ENCODE measurements at regions not wholly inside any gene's neighbourhood (a gene's known extent, or its start where the extent isn't known, plus 50 kb on each side); places are given as distances from the start of the nearest gene placed in this dataset.

GRCh38 chr5:19370655-19371386, 617.2 kb downstream of the CDH18 start:
- no peaks in the 10 kb centered on the region for H3K36me3 ChIP-seq
- 79 to 89% methylated on average over 2 of the region's 2 CpGs for WGBS, 2 donors
- H3K9me3 ChIP-seq = no peaks in the 10 kb centered on the region
- H3K27ac ChIP-seq = no peak overlapping the region
- DNase-seq (no peak), ATAC-seq (ENCODE audit: low FRiP score in 2 of 2) (no peak)
- H3K27me3 ChIP-seq = no peaks in the 10 kb centered on the region
- no peaks in the 10 kb centered on the region for H3K4me1 ChIP-seq
- H3K4me3 ChIP-seq = no peak overlapping the region
- TF ChIP-seq POLR2AphosphoS5 (IDR thresholded peaks at IDR 0.05) (no peak), CTCF (IDR thresholded peaks at IDR 0.05) (no peak), EP300 (IDR thresholded peaks at IDR 0.05) (no peak), POLR2A (IDR thresholded peaks at IDR 0.05) (no peak)

GRCh38 chr5:19388391-19388790, 599.6 kb downstream of the CDH18 start:
- no peaks in the 10 kb centered on the region for H3K36me3 ChIP-seq
- no peaks in the 10 kb centered on the region for H3K4me1 ChIP-seq
- no peaks in the 10 kb centered on the region for H3K9me3 ChIP-seq
- H3K4me3 ChIP-seq = no peak overlapping the region
- TF ChIP-seq POLR2A (IDR thresholded peaks at IDR 0.05) (no peak), EP300 (IDR thresholded peaks at IDR 0.05) (no peak), POLR2AphosphoS5 (IDR thresholded peaks at IDR 0.05) (no peak), CTCF (IDR thresholded peaks at IDR 0.05) (no peak)
- H3K27me3 ChIP-seq = no peaks in the 10 kb centered on the region
- H3K27ac ChIP-seq = no peak overlapping the region
- 75 to 81% methylated on average over 7 of the region's 7 CpGs for WGBS, 2 donors
- DNase-seq (no peak), ATAC-seq (ENCODE audit: low FRiP score in 2 of 2) (no peak)

- ATAC-seq (ENCODE audit: low FRiP score in 2 of 2) (no peak), DNase-seq (no peak)
- no peaks in the 10 kb centered on the region for H3K27me3 ChIP-seq
- no peaks in the 10 kb centered on the region for H3K36me3 ChIP-seq
- H3K4me1 ChIP-seq = no peaks in the 10 kb centered on the region
- no peaks in the 10 kb centered on the region for H3K9me3 ChIP-seq
- no peak overlapping the region for H3K27ac ChIP-seq
- TF ChIP-seq CTCF (IDR thresholded peaks at IDR 0.05) = no peak
- no peak for TF ChIP-seq POLR2A (IDR thresholded peaks at IDR 0.05)
- TF ChIP-seq POLR2AphosphoS5 (IDR thresholded peaks at IDR 0.05) = no peak
- no peak for TF ChIP-seq EP300 (IDR thresholded peaks at IDR 0.05)
- 0 to 41% methylated on average over 1 of the region's 1 CpG for WGBS, 2 donors
- H3K4me3 ChIP-seq = no peak overlapping the region
These were observed 587.0 kb downstream of the CDH18 start for GRCh38 chr5:19401032-19401431.

- Histone ChIP-seq H3K4me3 (no peak overlapping the region), H3K27ac (no peak overlapping the region), H3K36me3 (no peaks in the 10 kb centered on the region), H3K9me3 (no peaks in the 10 kb centered on the region), H3K27me3 (no peaks in the 10 kb centered on the region), H3K4me1 (no peaks in the 10 kb centered on the region)
- WGBS, 2 donors = 39 to 40% methylated on average over 3 of the region's 3 CpGs
- TF ChIP-seq POLR2A (IDR thresholded peaks at IDR 0.05) (no peak), CTCF (IDR thresholded peaks at IDR 0.05) (no peak), EP300 (IDR thresholded peaks at IDR 0.05) (no peak), POLR2AphosphoS5 (IDR thresholded peaks at IDR 0.05) (no peak)
- no peak for DNase-seq
- ATAC-seq (ENCODE audit: low FRiP score in 2 of 2) = no peak
These were observed 581.2 kb downstream of the CDH18 start for GRCh38 chr5:19406576-19407365.
